HUDEP-2 (cell line): ENCODE measurements at regions not wholly inside any gene's neighbourhood (a gene's known extent, or its start where the extent isn't known, plus 50 kb on each side); places are given as distances from the start of the nearest gene placed in this dataset.

Experiments
- DNase-seq, 76 experiments: peaks; one replicate each; lab custom pipeline; 2025; ENCODE audit not compliant: unreplicated experiment in 76 of 76; lab: John Stamatoyannopoulos, UW

GRCh38 chr6:40849546-40849945 lies 189.5 kb downstream of the UNC5CL start:
- DNase-seq = no peak

GRCh38 chr6:40848868-40849514 lies 190.0 kb downstream of the UNC5CL start:
- DNase-seq = no peak

DNA sequence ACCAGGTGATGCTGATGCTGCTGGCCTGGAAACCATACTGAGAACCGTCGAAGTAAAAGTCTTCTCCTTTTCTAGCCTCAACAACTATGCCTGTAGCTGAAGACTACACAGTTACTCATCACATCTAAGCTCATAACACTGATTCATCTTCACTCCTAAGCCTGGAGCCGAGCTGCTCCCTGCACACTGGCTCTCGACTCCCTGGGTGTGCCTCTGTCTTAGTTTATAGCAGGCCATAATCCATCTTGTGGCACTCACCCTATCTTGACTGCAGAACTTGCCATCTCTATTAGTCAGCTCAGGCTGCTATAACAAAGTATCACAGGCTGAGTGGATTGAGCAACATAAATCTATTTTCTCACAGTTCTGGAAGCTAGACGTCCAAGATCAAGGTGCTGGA lies 191.0 kb downstream of the UNC5CL start:
- DNase-seq = no peak

DNA sequence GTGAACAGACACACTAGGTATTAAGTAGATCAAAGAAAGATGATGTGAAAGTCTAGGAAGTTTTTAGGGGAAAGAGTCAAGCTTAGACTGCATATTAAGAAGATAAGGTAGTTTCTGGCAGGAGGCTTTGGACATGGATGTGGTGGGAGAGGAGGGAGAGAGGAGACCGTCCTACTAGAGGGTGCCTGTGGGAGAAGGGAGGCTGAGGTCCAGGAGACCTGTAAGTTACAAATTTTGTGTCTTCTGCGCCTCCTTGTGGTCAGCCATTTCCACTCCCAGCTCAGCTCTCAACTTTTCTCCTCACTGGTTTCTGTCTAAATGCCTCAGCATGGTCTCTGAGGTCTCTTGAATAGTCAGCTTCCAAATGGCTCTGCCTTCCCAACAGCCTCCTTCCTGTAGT lies 193.5 kb downstream of the UNC5CL start:
- DNase-seq = peak in 55 of 76 experiments; percentile 4 to 70 (median 32)

DNA sequence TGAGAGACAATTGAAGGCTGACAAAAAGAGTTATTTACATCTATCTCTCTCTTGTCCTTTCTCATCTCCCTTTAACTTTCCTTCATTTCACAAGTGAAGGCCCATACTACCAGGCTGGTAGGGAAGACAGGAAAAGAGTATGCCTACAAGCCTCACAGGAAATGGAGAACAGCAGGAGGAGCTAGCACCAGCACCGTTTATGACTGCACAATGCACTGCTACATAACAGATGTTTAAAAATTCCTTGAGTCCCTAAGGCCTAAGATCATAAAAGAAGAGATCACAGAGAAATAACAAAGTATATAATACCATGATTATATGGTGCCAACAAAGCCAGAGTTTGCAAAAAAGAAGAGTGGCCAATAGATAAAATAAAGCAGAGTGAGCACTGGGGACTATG lies 194.8 kb downstream of the UNC5CL start:
- no peak for DNase-seq

- DNase-seq = no peak
Measured at GRCh38 chr6:40841721-40842120, 197.3 kb downstream of the UNC5CL start.

GRCh38 chr6:40832691-40833090 lies 206.3 kb downstream of the UNC5CL start:
- no peak for DNase-seq

- no peak for DNase-seq
Measured at GRCh38 chr6:40831381-40831780, 207.6 kb downstream of the UNC5CL start.

GRCh38 chr6:40825102-40825501 lies 213.9 kb downstream of the UNC5CL start:
- DNase-seq = no peak

DNA sequence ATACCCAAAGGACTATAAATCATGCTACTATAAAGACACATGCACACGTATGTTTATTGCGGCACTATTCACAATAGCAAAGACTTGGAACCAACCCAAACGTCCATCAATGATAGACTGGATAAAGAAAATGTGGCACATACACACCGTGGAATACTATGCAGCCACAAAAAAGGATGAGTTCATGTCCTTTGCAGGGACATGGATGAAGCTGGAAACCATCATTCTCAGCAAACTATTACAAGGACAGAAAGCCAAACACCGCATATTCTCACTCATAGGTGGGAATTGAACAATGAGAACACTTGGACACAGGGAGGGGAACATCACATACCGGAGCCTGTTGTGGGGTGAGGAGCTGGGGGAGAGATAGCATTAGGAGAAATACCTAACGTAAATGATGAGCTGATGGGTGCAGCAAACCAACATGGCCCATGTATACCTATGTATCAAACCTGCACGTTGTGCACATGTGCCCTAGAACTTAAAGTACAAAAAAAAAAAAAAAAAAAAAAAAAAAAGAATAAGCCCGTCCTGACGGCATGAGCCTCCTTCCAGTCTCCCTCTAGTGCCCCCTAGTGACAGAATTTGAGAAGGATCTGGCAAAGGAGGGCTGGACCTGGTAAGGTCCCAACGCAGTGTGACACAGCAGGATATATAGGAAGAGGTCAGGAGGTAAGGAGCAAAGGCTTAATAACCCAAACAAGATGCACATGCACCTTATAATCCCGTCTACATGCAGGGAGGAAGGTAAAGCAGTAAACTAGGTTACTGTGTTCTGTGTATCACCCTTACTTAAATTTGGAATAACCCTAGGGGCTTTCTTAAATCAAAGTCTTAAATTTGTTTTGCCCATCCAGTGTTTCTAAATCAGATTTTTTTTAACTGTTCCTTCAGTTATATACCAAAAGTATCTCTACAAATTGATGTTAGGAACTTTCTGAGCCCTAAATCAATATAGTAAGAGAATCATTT lies 214.8 kb downstream of the UNC5CL start:
- DNase-seq = peak in 62 of 76 experiments; percentile 8 to 82 (median 45)

- DNase-seq = no peak
Measured at GRCh38 chr6:40822619-40823018, 216.4 kb downstream of the UNC5CL start.

GRCh38 chr6:40819182-40819834 lies 219.7 kb downstream of the UNC5CL start:
- DNase-seq = peak in 2 of 76 experiments; percentile 3 to 8

DNA sequence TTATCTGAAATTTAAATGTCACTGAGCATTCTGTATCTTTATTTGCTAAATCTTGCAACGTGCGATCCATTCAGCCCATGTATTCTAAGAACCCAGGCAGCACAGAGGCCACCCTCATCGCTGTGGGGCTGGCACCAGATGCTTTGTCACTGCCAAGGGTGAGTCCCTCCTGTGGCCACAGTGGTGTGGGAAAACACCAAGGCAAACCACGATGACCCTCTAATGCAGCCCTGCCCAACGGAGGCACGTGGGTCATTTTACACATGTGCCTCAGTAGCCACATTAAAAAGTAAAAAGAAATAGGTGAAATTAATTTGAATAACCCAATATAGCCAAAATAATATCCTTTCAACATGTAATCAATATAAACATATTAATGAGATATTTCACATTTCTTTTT lies 221.7 kb downstream of the UNC5CL start:
- no peak for DNase-seq

- DNase-seq = no peak
Measured at GRCh38 chr6:40816601-40817000, 222.4 kb downstream of the UNC5CL start.

GRCh38 chr6:40815731-40816130 lies 223.3 kb downstream of the UNC5CL start:
- DNase-seq = no peak

- DNase-seq = no peak
Measured at GRCh38 chr6:40810171-40810570, 223.0 kb upstream of the LRFN2 start.

DNA sequence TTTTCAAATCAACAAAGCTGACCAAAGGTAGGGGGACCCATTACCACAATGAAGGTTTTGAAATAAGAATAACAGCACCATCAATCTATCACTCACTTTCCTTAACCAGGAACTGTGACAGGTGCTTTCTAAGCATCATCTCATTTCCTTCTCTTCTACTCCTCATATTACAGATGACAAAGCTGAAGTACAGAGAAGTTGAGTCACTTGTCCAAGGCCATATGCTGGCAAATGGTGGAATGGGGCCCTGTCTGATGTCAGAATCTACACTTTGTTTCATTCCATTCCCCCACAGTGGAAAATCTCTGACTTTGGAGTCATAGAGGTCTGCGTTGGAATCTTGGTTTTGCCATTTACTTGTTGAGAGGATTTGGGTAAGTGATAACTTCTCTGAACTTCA lies 222.5 kb upstream of the LRFN2 start:
- DNase-seq = no peak

DNA sequence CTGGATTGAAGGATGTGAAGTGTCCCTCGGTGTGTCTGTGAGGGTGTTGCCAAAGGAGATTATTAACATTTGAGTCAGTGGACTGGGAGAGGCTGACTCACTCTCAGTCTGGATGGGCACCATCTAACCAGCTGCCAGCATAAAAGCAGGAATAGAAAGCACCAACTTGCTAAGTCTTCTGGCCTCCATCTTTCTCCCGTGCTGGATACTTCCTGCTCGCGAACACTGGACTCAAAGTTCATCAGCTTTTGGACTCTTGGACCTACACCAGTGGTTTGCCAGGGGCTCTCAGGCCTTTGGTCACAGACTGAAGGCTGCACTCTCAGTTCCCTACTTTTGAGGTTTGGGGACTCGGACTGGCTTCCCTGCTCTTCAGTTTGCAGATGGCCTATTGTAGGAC lies 220.3 kb upstream of the LRFN2 start:
- DNase-seq = no peak

- DNase-seq = no peak
Measured at GRCh38 chr6:40806256-40806864, 219.2 kb upstream of the LRFN2 start.

GRCh38 chr6:40805336-40805735 lies 218.2 kb upstream of the LRFN2 start:
- DNase-seq = no peak

DNA sequence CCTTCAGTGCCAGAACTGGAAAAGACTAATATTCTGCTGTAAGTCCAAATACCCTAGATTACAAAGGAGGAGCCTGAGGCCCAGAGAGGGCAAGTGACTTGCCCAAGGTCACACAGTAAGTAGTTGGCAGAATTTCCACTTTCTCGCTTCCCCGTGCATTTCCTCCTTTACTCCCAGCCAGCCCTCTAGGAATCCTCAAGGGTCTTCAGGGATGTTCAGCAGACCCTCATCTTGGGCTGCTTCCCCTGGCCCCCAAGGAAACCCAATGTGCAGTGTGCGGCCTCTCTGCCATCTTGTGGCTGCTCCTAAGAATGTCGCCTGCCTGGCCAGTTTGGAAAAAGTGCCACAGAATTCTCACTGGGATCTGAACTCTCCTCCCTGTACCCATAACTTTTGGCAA lies 217.7 kb upstream of the LRFN2 start:
- DNase-seq = no peak
